WTC11 (cell line): ENCODE measurements at regions not wholly inside any gene's neighbourhood (a gene's known extent, or its start where the extent isn't known, plus 50 kb on each side); places are given as distances from the start of the nearest gene placed in this dataset.

ENCODE experiments used
- ATAC-seq: fragments of 200-7000 bp; cut with Tn5 transposase; 2 replicates; pipeline ENCODE4 v1.10.0; 2021; ENCODE audit warnings: mild to moderate bottlenecking, moderate library complexity
- CTCF ChIA-PET: fragments of 300-600 bp; sonication (Branson Sonifier 250); formaldehyde crosslinking; loops from one replicate; lab custom pipeline; 2021; ENCODE audit warnings: antibody characterized with exemption; lab: Charles Lee
- POLR2A ChIA-PET: fragments of 350-600 bp; sonication (Branson Sonifier 250); formaldehyde crosslinking; loops from one replicate; lab custom pipeline; 2021; ENCODE audit warnings: antibody characterized with exemption; lab: Charles Lee
- DNase-seq: peaks from one replicate; pipeline ENCODE4 v3.0.0; 2021; ENCODE audit warnings: low spot score
- H3K27ac Mint-ChIP-seq: 2 replicates; pipeline ENCODE4 v1.8.0; 2021; ENCODE audit warnings: mixed read lengths
- H3K27me3 Mint-ChIP-seq: 2 replicates; pipeline ENCODE4 v1.8.0; 2021; ENCODE audit warnings: low read depth, mild to moderate bottlenecking, moderate library complexity, mixed read lengths
- H3K36me3 Mint-ChIP-seq: 2 replicates; pipeline ENCODE4 v1.8.0; 2021; ENCODE audit warnings: mixed read lengths
- H3K4me1 Mint-ChIP-seq: 2 replicates; pipeline ENCODE4 v1.8.0; 2022; ENCODE audit warnings: mixed read lengths
- H3K4me3 Mint-ChIP-seq: 2 replicates; pipeline ENCODE4 v1.8.0; 2021; ENCODE audit warnings: mild to moderate bottlenecking, moderate library complexity, mixed read lengths
- H3K9me3 Mint-ChIP-seq: 2 replicates; pipeline ENCODE4 v1.8.0; 2021; ENCODE audit warnings: mixed read lengths
- AFF4 ChIP-seq: sonication (generic); formaldehyde crosslinking; IDR thresholded peaks from 2 replicates; pipeline ENCODE4 v1.8.1; 2023; ENCODE audit warnings: mild to moderate bottlenecking, missing genetic modification reagents, borderline replicate concordance
- CBFB ChIP-seq: sonication (generic); formaldehyde crosslinking; IDR thresholded peaks from 2 replicates; pipeline ENCODE4 v1.8.1; 2022; ENCODE audit warnings: mild to moderate bottlenecking, low read depth, missing genetic modification reagents
- ELF4 ChIP-seq: sonication (generic); formaldehyde crosslinking; IDR thresholded peaks from 2 replicates; pipeline ENCODE4 v1.8.1; 2022; ENCODE audit warnings: low read depth, mild to moderate bottlenecking, moderate library complexity, missing genetic modification reagents
- FOXP1 ChIP-seq: sonication (generic); formaldehyde crosslinking; IDR thresholded peaks from 2 replicates; pipeline ENCODE4 v1.8.0; 2022; ENCODE audit warnings: missing genetic modification reagents, mild to moderate bottlenecking, moderate library complexity, borderline replicate concordance
- HMGA2 ChIP-seq: fragments of 250-450 bp; sonication (Bioruptor Pico); IDR thresholded peaks from 2 replicates; pipeline ENCODE4 v1.4.0; 2021; ENCODE audit warnings: mild to moderate bottlenecking, moderate library complexity
- JAZF1 ChIP-seq: fragments of 250-450 bp; sonication (Bioruptor Pico); IDR thresholded peaks from 2 replicates; pipeline ENCODE4 v1.9.0; 2021; ENCODE audit warnings: moderate library complexity, mild to moderate bottlenecking, inconsistent platforms
- NR1H2 ChIP-seq: sonication (generic); formaldehyde crosslinking; IDR thresholded peaks from 2 replicates; pipeline ENCODE4 v1.9.0; 2021; ENCODE audit warnings: mild to moderate bottlenecking, moderate library complexity, missing genetic modification reagents
- PREB ChIP-seq: sonication (generic); formaldehyde crosslinking; IDR thresholded peaks from 2 replicates; pipeline ENCODE4 v1.8.1; 2022; ENCODE audit warnings: mild to moderate bottlenecking, missing genetic modification reagents, moderate library complexity, borderline replicate concordance
- RELA ChIP-seq: sonication (generic); formaldehyde crosslinking; IDR thresholded peaks from 2 replicates; pipeline ENCODE4 v1.8.1; 2022; ENCODE audit warnings: missing genetic modification reagents, mild to moderate bottlenecking, borderline replicate concordance
- USF2 ChIP-seq: sonication (generic); formaldehyde crosslinking; IDR thresholded peaks from 2 replicates; pipeline ENCODE4 v1.8.1; 2023; ENCODE audit warnings: mild to moderate bottlenecking, missing genetic modification reagents, moderate library complexity
- ZBTB21 ChIP-seq: sonication (generic); formaldehyde crosslinking; IDR thresholded peaks from 2 replicates; pipeline ENCODE4 v1.8.1; 2023; ENCODE audit warnings: mild to moderate bottlenecking, missing genetic modification reagents, borderline replicate concordance
- ZNF219 ChIP-seq: sonication (generic); formaldehyde crosslinking; IDR thresholded peaks from 2 replicates; pipeline ENCODE4 v1.8.0; 2023; ENCODE audit warnings: missing genetic modification reagents, mild to moderate bottlenecking, borderline replicate concordance
- ZNF281 ChIP-seq: sonication (generic); formaldehyde crosslinking; IDR thresholded peaks from 2 replicates; pipeline ENCODE4 v1.8.0; 2023; ENCODE audit warnings: mild to moderate bottlenecking, missing genetic modification reagents
- ZNF671 ChIP-seq: fragments of 250-450 bp; sonication (Bioruptor Pico); IDR thresholded peaks from 2 replicates; pipeline ENCODE4 v1.8.0; 2021; ENCODE audit warnings: mild to moderate bottlenecking

GRCh38 chr6:113362301-113363047, 494.7 kb upstream of the MARCKS start:
- peak; percentile 46; the same call in 1 of the 2 replicates for ATAC-seq
- H3K36me3 Mint-ChIP-seq, result no peaks in the 10 kb centered on the region
- CTCF ChIA-PET, result interaction anchor here (0.7 kb wide), 1 partner anchor 498 kb away, joined by 3 read pairs; no protein-coding TSS in a partner anchor
- H3K9me3 Mint-ChIP-seq, result no peaks in the 10 kb centered on the region
- H3K4me3 Mint-ChIP-seq, result peak overlapping the region; percentile 14
- no peak for DNase-seq
- H3K27me3 Mint-ChIP-seq, result no peaks in the 10 kb centered on the region
- POLR2A ChIA-PET, result interaction anchor here (0.6 kb wide), 1 partner anchor 539 kb away, joined by 3 read pairs; no protein-coding TSS in a partner anchor
- TF ChIP-seq ZNF219, result no peak
- no peak for TF ChIP-seq CBFB
- no peak for TF ChIP-seq ZBTB21 (CRISPR knock-in tag)
- no peak for TF ChIP-seq HMGA2
- peak overlapping the region; percentile 86 for H3K27ac Mint-ChIP-seq
- peaks cover 47% of the 10 kb centered on the region for H3K4me1 Mint-ChIP-seq

GRCh38 chr6:113363048-113363798, 493.9 kb upstream of the MARCKS start:
- CTCF ChIA-PET, result interaction anchor here (0.7 kb wide), 1 partner anchor 497 kb away, joined by 3 read pairs; no protein-coding TSS in a partner anchor
- Mint-ChIP-seq H3K9me3 (no peaks in the 10 kb centered on the region), H3K4me3 (no peak overlapping the region), H3K36me3 (no peaks in the 10 kb centered on the region)
- ATAC-seq, result no peak
- TF ChIP-seq USF2 (no peak), PREB (no peak)
- TF ChIP-seq, all 79 proteins: peak for 0
- no peak for DNase-seq
- POLR2A ChIA-PET, result interaction anchor here (0.6 kb wide), 1 partner anchor 538 kb away, joined by 3 read pairs; no protein-coding TSS in a partner anchor
- Mint-ChIP-seq H3K27ac (peak overlapping the region; percentile 86; the same call in 1 of the 2 replicates), H3K27me3 (no peaks in the 10 kb centered on the region), H3K4me1 (peaks cover 47% of the 10 kb centered on the region)

- Mint-ChIP-seq H3K4me1 (peaks cover 47% of the 10 kb centered on the region), H3K27ac (no peak overlapping the region), H3K4me3 (no peak overlapping the region), H3K36me3 (no peaks in the 10 kb centered on the region), H3K27me3 (no peaks in the 10 kb centered on the region), H3K9me3 (no peaks in the 10 kb centered on the region)
- TF ChIP-seq ZNF671 (CRISPR knock-in tag) (no peak), NR1H2 (CRISPR knock-in tag) (no peak), CBFB (no peak), RELA (CRISPR knock-in tag) (no peak), AFF4 (CRISPR knock-in tag) (no peak), FOXP1 (no peak), JAZF1 (CRISPR knock-in tag) (no peak), ZNF281 (CRISPR knock-in tag) (no peak), ELF4 (CRISPR knock-in tag) (no peak)
- no peak for DNase-seq
- ChIA-PET CTCF (no interaction called here), POLR2A (no interaction called here)
- ATAC-seq, result no peak
Observed at GRCh38 chr6:113363866-113364265, 493.3 kb upstream of the MARCKS start.
